ENCODE measurements at regions not wholly inside any gene's neighbourhood (a gene's known extent, or its start where the extent isn't known, plus 50 kb on each side); places are given as distances from the start of the nearest gene placed in this dataset.

DNA sequence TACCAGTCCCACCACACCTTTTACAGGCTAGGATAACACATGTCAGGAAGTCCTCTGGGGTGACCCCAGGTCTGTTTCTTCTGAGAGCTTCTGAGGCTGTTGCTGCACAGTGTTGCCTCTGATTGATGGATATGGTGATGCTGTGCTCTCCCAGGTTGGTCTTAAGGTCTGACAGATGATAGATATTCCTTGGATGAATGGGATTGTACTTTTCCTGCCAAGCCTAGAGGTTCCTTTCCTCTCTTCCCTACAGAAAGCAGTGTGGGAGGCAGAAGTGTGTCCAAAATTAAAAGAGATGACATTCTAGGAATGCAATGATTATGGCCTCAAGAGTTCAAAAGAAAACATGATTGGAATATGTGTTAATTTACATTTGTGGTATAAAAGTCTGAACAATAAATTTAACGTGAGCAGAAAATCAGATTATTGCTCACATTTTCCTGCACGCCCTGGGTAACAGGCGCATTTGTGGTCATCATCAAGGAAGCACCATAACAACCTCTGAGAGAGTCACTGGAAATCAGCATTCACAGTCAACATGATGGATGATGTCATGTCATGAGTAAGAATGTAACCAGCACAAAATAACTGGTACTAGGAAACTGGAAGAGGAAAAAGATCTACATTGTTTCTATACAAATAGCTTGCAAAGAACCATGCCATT, 73.7 kb downstream of the BBS10 start:
- peak overlapping the region; percentile 60 for H2BK120ac ChIP-seq (ENCODE audit: low read depth, low read length)
- H2BK20ac ChIP-seq (ENCODE audit: low read depth, low read length) = peak overlapping the region; percentile 64; the same call in 1 of the 2 replicates
- WGBS, 2 experiments (ENCODE audit: extremely low coverage in 2 of 2, insufficient read length in 1 of 2) = no CpG with 5 or more reads among the region's 3 CpGs
- H2BK5ac ChIP-seq (ENCODE audit: low read depth, low read length, poor library complexity, severe bottlenecking) = no peak overlapping the region
- peak overlapping the region in 1 of 2 experiments; percentile 42; a peak in 1 of 4 replicates for H4K8ac ChIP-seq (ENCODE audit: low read depth in 2 of 2, low read length in 2 of 2)
- peak overlapping the region; percentile 19; the same call in 1 of the 2 replicates for H3K18ac ChIP-seq (ENCODE audit: low read depth, low read length)
- peaks cover 27% of the 10 kb centered on the region for H3K4me1 ChIP-seq (ENCODE audit: control insufficient read depth, insufficient read depth, low read length)
- no peak for TF ChIP-seq MAZ (IDR thresholded peaks at IDR 0.05; ENCODE audit: borderline replicate concordance, low read depth, low read length)
- peak; percentile 41; the same call in 1 of the 2 replicates for TF ChIP-seq CEBPB (IDR thresholded peaks at IDR 0.05; ENCODE audit: low read depth, low read length)
- 0 out of 2 replicates have a peak, but pooled peaks have one; percentile 13 for TF ChIP-seq FOS (IDR thresholded peaks at IDR 0.05; ENCODE audit: low read depth, low read length)
- no peaks in the 10 kb centered on the region; the same call in 1 of the 2 replicates for H3K36me3 ChIP-seq (ENCODE audit: control insufficient read depth, insufficient read depth, low read length)
- no peaks in the 10 kb centered on the region; the same call in 1 of the 2 replicates for H4K20me1 ChIP-seq (ENCODE audit: insufficient read depth, low read length)
- ChIA-PET CTCF (no interaction called here), POLR2A (ENCODE audit: unreplicated experiment) (no interaction called here)
- peak overlapping the region; percentile 22; the same call in 1 of the 2 replicates for H4K91ac ChIP-seq (ENCODE audit: insufficient read depth, low read depth, low read length)
- in situ Hi-C loops (cut with MboI; ENCODE audit: low sequenced_read_pairs) = no loop called here
- BruUV-seq (replicated peaks) = no TSS peak
- H3K14ac ChIP-seq (replicated peaks; ENCODE audit: low read depth, low read length) = peak overlapping the region; percentile 46; the same call in 1 of the 2 replicates
- H2BK15ac ChIP-seq (ENCODE audit: low read depth, low read length) = peak overlapping the region; percentile 70; the same call in 2 of the 3 replicates
- peak overlapping the region; percentile 1; the same call in 1 of the 2 replicates for H4K5ac ChIP-seq (ENCODE audit: low read depth, low read length)
- peak; percentile 77 for DNase-seq
- intact Hi-C loops (cut with micrococcal nuclease) = loop anchor here (5.0 kb wide), 2 partner anchors 53 to 192 kb away; partner anchors contain the start of gene NAP1L1
- no peak overlapping the region for H2AK9ac ChIP-seq (replicated peaks; ENCODE audit: low read depth, low read length, poor library complexity)
- H3K27me3 ChIP-seq (ENCODE audit: control insufficient read depth, insufficient read depth, low read length) = no peaks in the 10 kb centered on the region
- H3K56ac ChIP-seq (ENCODE audit: extremely low read depth, insufficient read depth, low read length) = no peak overlapping the region
- no peak overlapping the region for H3K4me3 ChIP-seq (ENCODE audit: insufficient read depth, low read depth, low read length)
- dilution Hi-C loops (cut with HindIII; ENCODE audit: low sequenced_read_pairs, unreplicated experiment) = no loop called here
- H3K4ac ChIP-seq (ENCODE audit: low read depth, low read length) = peak overlapping the region; percentile 67
- H3K9me3 ChIP-seq (ENCODE audit: control insufficient read depth, insufficient read depth, low read length) = no peaks in the 10 kb centered on the region
- ATAC-seq (ENCODE audit: low read depth) = peak; percentile 22; the same call in 1 of the 2 replicates
- H3K23ac ChIP-seq (ENCODE audit: low read depth, low read length) = peak overlapping the region; percentile 49
- H2AK5ac ChIP-seq (ENCODE audit: low read depth, low read length) = peak overlapping the region; percentile 51
- peaks cover 34% of the 10 kb centered on the region for H3K9me1 ChIP-seq (ENCODE audit: insufficient read depth, low read length)
- no peak overlapping the region for H3K9ac ChIP-seq (ENCODE audit: low read depth, low read length)
- no peak overlapping the region for H3K27ac ChIP-seq (ENCODE audit: insufficient read depth, low read length)
- H3K4me2 ChIP-seq (ENCODE audit: low read depth, low read length) = no peak overlapping the region
- H3K79me1 ChIP-seq (ENCODE audit: low read depth in 1 of 2, low read length in 2 of 2) = peaks cover 16 to 52% of the 10 kb centered on the region in 2 experiments; a peak in 3 of 4 replicates
- no peak overlapping the region for H2AFZ ChIP-seq (replicated peaks; ENCODE audit: low read length, poor library complexity)
